ENCODE measurements at regions not wholly inside any gene's neighbourhood (a gene's known extent, or its start where the extent isn't known, plus 50 kb on each side); places are given as distances from the start of the nearest gene placed in this dataset.
"Not testable (repeated sequence)": the region's sequence is repeated elsewhere in the genome, so short reads cannot be mapped to it uniquely, and the experiment has no call there.

DNA sequence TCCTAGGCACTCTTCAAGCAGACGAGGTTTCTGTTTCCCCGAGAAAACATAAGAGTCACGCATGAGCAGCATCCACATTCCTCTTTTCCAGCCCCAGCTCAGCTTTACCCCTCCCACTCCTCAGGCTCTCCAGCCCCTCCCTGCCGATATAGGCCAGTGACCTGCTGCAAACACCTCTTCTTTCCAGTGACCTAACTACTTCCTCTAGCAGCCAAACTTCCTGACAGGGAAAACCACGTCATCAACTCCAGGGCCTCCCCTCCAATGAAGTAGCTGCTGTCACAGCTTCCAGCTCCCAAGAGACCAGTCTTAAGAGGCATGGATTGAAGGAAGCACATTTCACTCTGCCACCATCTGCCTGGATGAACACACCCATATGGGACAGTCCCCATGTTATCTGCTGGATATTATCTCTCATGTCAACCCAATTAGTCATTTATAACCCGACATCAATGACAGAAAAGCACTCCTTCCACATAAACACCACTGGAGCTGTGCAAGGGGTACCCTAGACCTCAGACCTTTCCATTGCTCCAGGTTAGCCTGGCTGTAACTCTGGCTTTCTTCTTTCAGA lies 878.3 kb downstream of the TUBA3C start:
- TF ChIP-seq CTCF, POLR2A (IDR thresholded peaks at IDR 0.05): not testable (repeated sequence)

All from heart left ventricle (tissue), 13 donors.